HG03521 (cell line): ENCODE measurements at regions not wholly inside any gene's neighbourhood (a gene's known extent, or its start where the extent isn't known, plus 50 kb on each side); places are given as distances from the start of the nearest gene placed in this dataset.
"Not testable (repeated sequence)": the region's sequence is repeated elsewhere in the genome, so short reads cannot be mapped to it uniquely, and the experiment has no call there.

Experiments used
- ATAC-seq: cut with Tn5 transposase; IDR thresholded peaks from one replicate; pipeline ENCODE4 v1.9.1; 2021; ENCODE audit warnings: mild to moderate bottlenecking, moderate library complexity; ENCODE audit not compliant: unreplicated experiment

- no peak for ATAC-seq
Observed at GRCh38 chr16:87201790-87202189, 115.4 kb downstream of the C16orf95 start.

DNA sequence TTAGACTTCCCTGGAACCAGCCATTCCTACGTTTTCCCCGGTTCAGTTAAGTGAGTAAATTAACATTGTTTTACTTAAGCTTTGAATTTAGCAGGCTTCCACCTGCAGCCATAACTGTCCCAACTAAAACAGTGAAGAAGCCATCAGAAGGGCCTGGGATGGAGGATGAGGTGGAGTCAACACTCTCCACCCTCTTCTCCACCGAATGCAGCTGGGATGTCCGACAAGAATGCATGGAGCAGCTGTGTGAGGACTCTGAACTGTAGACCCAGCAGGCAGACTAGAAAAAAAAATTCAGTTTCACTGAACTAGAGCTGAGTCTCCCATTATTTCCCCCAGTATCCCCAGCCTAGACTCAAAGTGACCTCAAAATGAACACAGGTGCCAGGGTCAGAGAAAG lies 114.8 kb downstream of the C16orf95 start:
- no peak for ATAC-seq

DNA sequence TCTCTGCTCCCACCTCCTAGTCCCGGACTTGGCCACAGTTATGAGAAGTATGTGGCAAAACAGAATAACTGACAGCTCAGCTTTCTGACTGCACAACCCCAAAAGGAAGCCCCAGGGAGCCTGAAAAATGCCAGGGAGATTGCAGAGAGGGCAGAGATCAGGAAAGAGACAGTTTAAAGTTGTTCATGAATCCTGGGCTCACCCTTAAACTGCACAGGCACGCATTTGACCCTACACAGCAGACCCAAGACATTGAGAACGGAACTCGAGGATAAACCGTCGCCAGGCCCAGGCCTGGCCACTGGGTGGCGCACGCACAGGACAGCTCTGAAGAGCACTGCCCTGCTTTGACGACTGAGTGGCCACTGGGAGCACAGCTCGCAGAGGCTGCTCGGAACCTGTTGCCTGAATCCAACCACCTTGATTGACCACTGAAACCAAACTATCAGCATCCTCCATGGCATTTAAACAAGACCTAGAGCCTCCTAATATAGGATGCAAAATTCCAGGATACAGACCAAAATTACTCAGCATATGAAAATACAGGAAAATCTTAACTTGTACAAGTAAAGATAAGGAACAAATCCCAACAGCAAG lies 114.0 kb downstream of the C16orf95 start:
- no peak for ATAC-seq

DNA sequence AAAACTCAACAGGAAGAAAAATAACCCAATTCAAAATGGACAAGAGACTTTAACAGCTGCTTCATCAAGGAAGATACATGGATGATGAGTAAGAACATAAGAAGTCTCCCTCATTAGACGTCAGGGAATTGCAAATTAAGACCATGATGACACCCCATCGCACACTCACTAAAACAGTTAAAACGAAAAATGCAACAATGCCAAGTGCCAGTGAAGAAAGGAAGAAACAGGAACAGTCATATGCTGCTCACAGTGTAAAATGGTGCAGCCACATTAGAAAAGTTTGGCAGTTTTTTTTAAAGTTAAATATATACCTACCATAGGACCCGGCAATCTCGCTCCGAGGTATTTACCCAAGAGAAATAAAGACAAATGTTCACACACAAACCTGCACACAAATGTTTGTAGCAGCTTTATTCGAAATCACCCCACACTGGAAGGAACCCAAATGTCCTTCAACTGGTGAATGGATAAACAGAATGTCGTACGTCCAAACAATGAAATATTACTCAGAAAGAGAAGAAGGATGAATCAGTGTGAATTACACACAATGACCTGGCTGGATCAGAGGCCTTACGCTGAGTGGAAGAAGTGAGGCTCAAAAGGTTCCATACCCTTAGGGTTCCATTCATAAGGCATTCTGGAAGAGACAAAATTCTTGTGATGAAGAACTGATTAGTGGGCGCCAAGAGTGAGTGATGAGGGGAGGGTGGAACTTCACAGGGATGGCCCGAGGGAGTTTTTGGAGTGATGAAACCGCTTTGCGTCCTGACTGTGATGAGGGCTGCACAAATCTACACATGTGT lies 110.3 kb downstream of the C16orf95 start:
- ATAC-seq: no peak

DNA sequence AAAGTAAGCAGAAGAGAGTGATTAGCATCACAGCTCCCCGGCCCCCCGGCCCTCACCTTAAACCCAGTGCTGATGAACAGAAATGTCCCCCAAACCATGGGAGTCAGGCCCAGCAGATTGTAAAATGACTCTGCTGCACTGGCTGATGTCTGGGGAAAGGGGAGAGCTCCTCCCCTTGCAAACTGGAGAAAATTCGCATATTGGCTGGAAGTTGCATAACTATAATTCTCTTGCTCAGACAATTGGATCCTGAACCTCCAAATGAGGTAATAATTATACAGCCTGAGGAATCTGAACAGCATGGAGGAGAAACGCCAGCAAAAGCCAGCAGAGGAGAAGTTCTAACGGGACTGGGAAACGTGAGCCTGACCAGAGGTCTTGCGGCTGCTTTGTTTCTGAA lies 109.7 kb downstream of the C16orf95 start:
- ATAC-seq: no peak

DNA sequence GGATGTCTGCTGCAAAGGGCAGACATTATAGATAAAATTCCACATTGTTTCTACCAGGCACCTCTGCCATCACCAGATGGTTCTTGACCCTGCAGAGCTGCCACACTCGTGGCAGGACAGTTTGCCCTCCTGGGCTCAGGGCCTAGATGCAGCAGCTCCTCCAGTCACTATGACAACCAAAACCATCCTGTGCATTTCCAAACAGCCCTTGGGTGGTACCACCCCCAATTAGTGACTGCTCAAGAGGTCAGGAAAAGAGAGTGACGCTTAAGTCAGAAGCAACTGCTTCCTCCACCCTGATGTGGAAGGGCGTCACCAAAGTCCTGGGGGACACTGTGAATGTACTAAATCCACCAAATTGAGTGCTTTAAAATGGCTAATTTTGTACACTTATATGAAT lies 109.2 kb downstream of the C16orf95 start:
- ATAC-seq: no peak

DNA sequence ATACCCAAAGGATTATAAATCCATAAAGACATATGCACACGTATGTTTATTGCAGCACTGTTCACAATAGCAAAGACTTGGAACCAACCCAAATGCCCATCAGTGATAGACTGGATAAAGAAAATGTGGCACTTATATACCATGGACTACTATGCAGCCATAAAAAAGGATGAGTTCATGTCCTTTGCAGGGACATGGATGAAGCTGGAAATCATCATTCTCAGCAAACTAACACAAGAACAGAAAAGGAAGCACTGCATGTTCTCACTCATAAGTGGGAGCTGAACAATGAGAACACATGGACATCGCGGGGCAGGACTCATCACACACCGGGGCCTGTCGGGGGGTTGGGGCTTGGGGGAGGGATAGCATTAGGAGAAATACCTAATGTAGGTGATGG lies 108.2 kb downstream of the C16orf95 start:
- ATAC-seq: not testable (repeated sequence)

DNA sequence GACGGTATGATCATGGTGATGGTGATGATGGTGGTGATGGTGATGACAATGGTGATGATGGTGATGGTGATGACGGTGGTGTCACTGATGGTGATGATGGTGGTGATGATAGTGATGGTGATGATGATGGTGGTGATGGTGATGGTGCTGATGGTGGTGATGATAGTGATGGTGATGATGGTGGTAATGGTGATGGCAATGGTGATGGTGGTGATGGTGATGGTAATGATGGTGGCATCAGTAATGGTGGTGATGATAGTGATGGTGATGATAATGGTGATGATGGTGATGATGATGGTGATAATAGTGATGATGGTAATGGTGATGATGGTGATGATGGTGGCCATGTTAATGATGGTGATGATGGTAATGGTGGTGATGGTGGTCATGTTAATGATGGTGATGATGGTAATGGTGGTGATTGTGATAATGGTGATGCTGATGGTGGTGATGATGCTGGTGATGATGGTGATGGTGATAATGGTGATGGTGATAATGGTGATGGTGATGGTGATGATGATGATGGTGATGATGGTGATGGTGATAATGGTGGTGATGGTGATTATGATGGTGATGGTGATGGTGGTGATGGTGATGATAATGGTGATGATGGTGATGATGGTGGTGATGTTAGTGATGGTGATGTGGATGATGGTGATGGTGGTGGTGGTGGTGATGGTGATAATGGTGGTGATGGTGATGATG lies 107.2 kb downstream of the C16orf95 start:
- no peak for ATAC-seq

DNA sequence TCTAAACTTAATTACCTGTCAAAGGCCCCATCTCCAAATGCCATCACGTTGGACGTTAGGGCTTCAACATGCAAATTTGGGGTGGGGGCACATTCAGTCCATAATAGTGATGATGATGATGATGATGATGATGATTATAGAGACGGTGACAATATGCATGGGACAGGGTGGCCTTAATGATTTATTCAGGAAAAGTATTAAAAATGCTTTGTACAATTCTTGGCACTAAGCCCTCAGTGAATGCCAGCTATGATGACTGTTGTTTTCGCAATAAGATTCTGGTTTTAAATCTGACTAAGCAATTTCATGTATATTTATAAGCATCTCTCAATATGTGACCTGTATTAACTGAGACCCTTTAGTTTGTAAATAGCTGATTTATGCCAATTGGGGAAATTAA lies 106.3 kb downstream of the C16orf95 start:
- no peak for ATAC-seq

GRCh38 chr16:87212026-87212425 lies 105.2 kb downstream of the C16orf95 start:
- no peak for ATAC-seq

GRCh38 chr16:87213536-87213935 lies 103.7 kb downstream of the C16orf95 start:
- no peak for ATAC-seq

- no peak for ATAC-seq
Observed at GRCh38 chr16:87216148-87216840, 100.9 kb downstream of the C16orf95 start.

GRCh38 chr16:87216841-87217275 lies 100.3 kb downstream of the C16orf95 start:
- ATAC-seq: no peak

DNA sequence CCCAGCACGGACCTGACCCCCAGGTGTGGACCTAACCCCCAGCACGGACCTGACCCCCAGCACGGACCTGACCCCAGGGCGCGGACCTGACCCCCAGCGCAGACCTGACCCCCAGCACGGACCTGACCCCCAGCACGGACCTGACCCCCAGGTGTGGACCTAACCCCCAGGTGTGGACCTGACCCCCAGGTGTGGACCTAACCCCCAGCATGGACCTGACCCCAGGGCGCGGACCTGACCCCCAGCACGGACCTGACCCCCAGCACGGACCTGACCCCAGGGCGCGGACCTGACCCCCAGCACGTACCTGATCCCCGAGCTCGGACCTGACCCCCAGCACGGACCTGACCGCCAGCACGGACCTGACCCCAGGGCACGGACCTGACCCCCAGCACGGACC lies 99.4 kb downstream of the C16orf95 start:
- ATAC-seq: not testable (repeated sequence)

DNA sequence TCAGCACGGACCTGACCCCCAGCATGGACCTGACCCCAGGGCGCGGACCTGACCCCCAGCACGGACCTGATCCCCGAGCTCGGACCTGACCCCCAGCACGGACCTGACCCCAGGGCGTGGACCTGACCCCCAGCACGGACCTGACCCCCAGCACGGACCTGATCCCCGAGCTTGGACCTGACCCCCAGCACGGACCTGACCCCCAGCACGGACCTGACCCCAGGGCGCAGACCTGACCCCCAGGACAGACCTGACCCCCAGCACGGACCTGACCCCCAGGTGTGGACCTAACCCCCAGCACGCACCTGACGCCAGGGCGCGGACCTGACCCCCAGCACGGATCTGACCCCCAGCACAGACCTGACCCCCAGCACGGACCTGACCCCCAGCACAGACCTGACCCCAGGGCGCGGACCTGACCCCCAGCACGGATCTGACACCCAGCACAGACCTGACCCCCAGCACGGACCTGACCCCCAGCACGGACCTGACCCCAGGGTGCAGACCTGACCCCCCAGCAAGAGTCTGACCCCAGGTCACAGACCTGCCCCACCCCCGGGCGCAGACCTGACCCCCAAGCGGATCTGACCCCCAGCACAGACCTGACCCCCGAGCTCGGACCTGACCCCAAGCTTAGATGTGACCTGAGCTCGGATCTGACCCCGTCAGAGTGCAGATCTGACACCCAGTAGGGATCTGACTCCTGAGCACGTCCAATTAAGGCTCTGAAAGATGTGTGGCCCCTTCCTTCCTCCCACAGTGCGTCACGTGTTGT lies 98.7 kb downstream of the C16orf95 start:
- ATAC-seq: no peak

- no peak for ATAC-seq
Observed at GRCh38 chr16:87219287-87219909, 97.8 kb downstream of the C16orf95 start.

DNA sequence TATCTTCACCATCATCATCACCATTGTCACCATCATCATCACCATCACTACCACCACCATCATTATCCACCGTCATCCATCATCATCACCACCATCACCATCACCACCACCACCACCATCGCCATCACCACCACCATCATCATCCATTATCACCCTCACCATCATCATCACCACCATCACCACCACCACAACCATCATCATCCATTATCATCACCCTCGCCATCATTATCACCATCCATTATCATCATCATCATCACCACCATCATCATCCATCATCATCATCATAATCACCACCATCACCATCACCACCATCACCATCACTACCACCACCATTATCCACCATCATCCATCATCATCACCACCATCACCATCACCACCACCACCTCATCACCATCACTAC lies 95.6 kb downstream of the C16orf95 start:
- no peak for ATAC-seq

GRCh38 chr16:87222335-87222734 lies 94.9 kb downstream of the C16orf95 start:
- no peak for ATAC-seq

GRCh38 chr16:87223656-87224248 lies 93.4 kb downstream of the C16orf95 start:
- ATAC-seq: no peak

- no peak for ATAC-seq
Observed at GRCh38 chr16:87226926-87227295, 90.3 kb downstream of the C16orf95 start.
